ENCODE measurements at regions not wholly inside any gene's neighbourhood (a gene's known extent, or its start where the extent isn't known, plus 50 kb on each side); places are given as distances from the start of the nearest gene placed in this dataset.

- TF ChIP-seq CTCF (IDR thresholded peaks at IDR 0.05) (no peak), POLR2A (IDR thresholded peaks at IDR 0.05) (no peak)
Observed at GRCh38 chr7:36045830-36046341, 107.2 kb upstream of the EEPD1 start.

All from adrenal gland (tissue), 5 donors.